ENCODE measurements at regions not wholly inside any gene's neighbourhood (a gene's known extent, or its start where the extent isn't known, plus 50 kb on each side); places are given as distances from the start of the nearest gene placed in this dataset.

GRCh38 chr9:90128587-90129190, 513.9 kb downstream of the DIRAS2 start:
- Histone ChIP-seq H3K9ac (replicated peaks in 1 of 4; ENCODE audit: extremely low read depth in 1 of 4, low read depth in 3 of 4, low read length in 3 of 4) (no peak overlapping the region), H2BK12ac (ENCODE audit: low read depth, low read length) (no peak overlapping the region), H3K18ac (ENCODE audit: extremely low read depth, low read length) (no peak overlapping the region), H2BK15ac (ENCODE audit: low read length) (no peak overlapping the region), H2BK120ac (replicated peaks; ENCODE audit: low read depth, low read length) (no peak overlapping the region), H3K27ac (ENCODE audit: low read depth, low read length) (no peak overlapping the region), H3K56ac (replicated peaks; ENCODE audit: insufficient read length, low read depth, low read length) (no peak overlapping the region), H4K8ac (ENCODE audit: extremely low read depth, insufficient read depth, low read length) (no peak overlapping the region), H3K79me2 (ENCODE audit: control insufficient read depth in 1 of 2, insufficient read depth in 2 of 2, low read length in 2 of 2) (no peaks in the 10 kb centered on the region), H3K4me2 (ENCODE audit: insufficient read depth in 1 of 2, low read depth in 2 of 2, low read length in 2 of 2) (no peak overlapping the region), H3K27me3 (replicated peaks in 1 of 4; ENCODE audit: control insufficient read depth in 3 of 4, extremely low read depth in 1 of 4, insufficient read depth in 3 of 4, low read length in 3 of 4) (no peaks in the 10 kb centered on the region), H2BK5ac (ENCODE audit: low read depth, low read length) (no peak overlapping the region), H3K4me1 (replicated peaks in 1 of 4; ENCODE audit: control insufficient read depth in 3 of 4, insufficient read depth in 4 of 4, low read length in 3 of 4) (no peaks in the 10 kb centered on the region), H3K14ac (ENCODE audit: insufficient read length) (no peak overlapping the region), H2BK20ac (ENCODE audit: low read length) (no peak overlapping the region), H2AK5ac (ENCODE audit: low read depth, low read length) (no peak overlapping the region), H3K23me2 (ENCODE audit: low read depth, low read length) (no peaks in the 10 kb centered on the region), H2AFZ (ENCODE audit: low read length) (no peak overlapping the region), H3K23ac (ENCODE audit: insufficient read length) (no peak overlapping the region), H3K4ac (replicated peaks; ENCODE audit: insufficient read length, low read depth, low read length) (no peak overlapping the region), H3K36me3 (ENCODE audit: control insufficient read depth in 2 of 4, insufficient read depth in 4 of 4, low read length in 3 of 4) (no peaks in the 10 kb centered on the region), H3K79me1 (ENCODE audit: low read depth, low read length) (no peaks in the 10 kb centered on the region), H4K5ac (ENCODE audit: insufficient read length, low read depth, low read length) (no peak overlapping the region), H3K9me3 (ENCODE audit: insufficient read depth in 2 of 2, low read depth in 1 of 2, low read length in 1 of 2) (no peaks in the 10 kb centered on the region), H3K4me3 (ENCODE audit: extremely low read depth in 1 of 4, insufficient read depth in 2 of 4, low read depth in 3 of 4, low read length in 4 of 4) (no peak overlapping the region), H4K20me1 (replicated peaks in 1 of 2; ENCODE audit: control insufficient read depth in 1 of 2, insufficient read depth in 2 of 2, low read length in 2 of 2) (no peaks in the 10 kb centered on the region), H4K91ac (replicated peaks; ENCODE audit: insufficient read length, low read length) (no peak overlapping the region)
- 86% methylated on average over 7 of the region's 7 CpGs; no CpG with 5 or more reads in 1 of the 2 experiments for WGBS, 2 experiments (ENCODE audit: extremely low coverage in 1 of 2, insufficient coverage in 1 of 2, insufficient read length in 1 of 2, insufficient replicate concordance in 2 of 2, low coverage in 1 of 2, low lambda C conversion rate in 2 of 2, missing lambda C conversion rate in 1 of 2)
- ChIA-PET POLR2A (ENCODE audit: partially characterized antibody) (no interaction called here), CTCF (ENCODE audit: partially characterized antibody) (interaction anchor here (1.1 to 5.8 kb wide), 4 partner anchors 9 to 733 kb away, joined by 3 to 27 read pairs (median 5); no protein-coding TSS in a partner anchor)
- no peak for FAIRE-seq
- DNase-seq (ENCODE audit: low read depth in 1 of 2, low spot score in 2 of 2), result no peak
- TF ChIP-seq SIRT6 (IDR thresholded peaks at IDR 0.05; ENCODE audit: low read length) (no peak), NRF1 (IDR thresholded peaks at IDR 0.05; ENCODE audit: low read depth, low read length) (no peak), SRF (IDR thresholded peaks at IDR 0.05; ENCODE audit: low read depth, low read length) (no peak), GTF2F1 (IDR thresholded peaks at IDR 0.05; ENCODE audit: borderline replicate concordance, low read depth, low read length) (no peak), CTBP2 (IDR thresholded peaks at IDR 0.05; ENCODE audit: borderline replicate concordance, insufficient read depth, insufficient read length, low read length) (no peak), CBX8 (IDR thresholded peaks at IDR 0.05; ENCODE audit: borderline replicate concordance, low read depth, low read length) (no peak), RNF2 (IDR thresholded peaks at IDR 0.05; ENCODE audit: borderline replicate concordance, low read depth, low read length, missing control alignments, poor library complexity, severe bottlenecking) (no peak), TCF12 (IDR thresholded peaks at IDR 0.05; ENCODE audit: low read depth, low read length) (no peak), JUND (IDR thresholded peaks at IDR 0.05; ENCODE audit: low read length) (no peak), GABPA (IDR thresholded peaks at IDR 0.05; ENCODE audit: borderline replicate concordance, insufficient read depth, low read length) (no peak), POLR2AphosphoS5 (IDR thresholded peaks at IDR 0.05; ENCODE audit: low read depth, low read length) (no peak), SIX5 (IDR thresholded peaks at IDR 0.05; ENCODE audit: low read depth, low read length) (no peak)
- TF ChIP-seq, protein P1, sequence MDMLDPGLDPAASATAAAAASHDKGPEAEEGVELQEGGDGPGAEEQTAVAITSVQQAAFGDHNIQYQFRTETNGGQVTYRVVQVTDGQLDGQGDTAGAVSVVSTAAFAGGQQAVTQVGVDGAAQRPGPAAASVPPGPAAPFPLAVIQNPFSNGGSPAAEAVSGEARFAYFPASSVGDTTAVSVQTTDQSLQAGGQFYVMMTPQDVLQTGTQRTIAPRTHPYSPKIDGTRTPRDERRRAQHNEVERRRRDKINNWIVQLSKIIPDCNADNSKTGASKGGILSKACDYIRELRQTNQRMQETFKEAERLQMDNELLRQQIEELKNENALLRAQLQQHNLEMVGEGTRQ (IDR thresholded peaks at IDR 0.05; ENCODE audit: low read length), result no peak

Measured in H1 (cell line).